Astrocyte of the spinal cord (primary cell): ENCODE measurements at regions not wholly inside any gene's neighbourhood (a gene's known extent, or its start where the extent isn't known, plus 50 kb on each side); places are given as distances from the start of the nearest gene placed in this dataset.

Experiments
- DNase-seq: peaks from one replicate; pipeline ENCODE4 v3.0.0; 2011; ENCODE audit warnings: low read depth, low spot score
- H3K4me3 ChIP-seq: 2 replicates; pipeline ENCODE4 v1.5.1; 2011; ENCODE audit warnings: low read depth, mild to moderate bottlenecking, low read length, moderate library complexity
- CTCF ChIP-seq: IDR thresholded peaks from 2 replicates; pipeline ENCODE4 v1.5.1; 2012; ENCODE audit warnings: low read depth, mild to moderate bottlenecking, low read length, inconsistent platforms
- in situ Hi-C: cut with HindIII; loops from 2 replicates; pipeline ENCODE4 v1.10.0; 2017; ENCODE audit warnings: low sequenced_read_pairs

GRCh38 chr1:58883037-58883887 is 99.4 kb upstream of the JUN start:
- no peak overlapping the region for H3K4me3 ChIP-seq
- peak; percentile 97 for DNase-seq
- no peak for TF ChIP-seq CTCF
- in situ Hi-C loops = no loop called here

DNA sequence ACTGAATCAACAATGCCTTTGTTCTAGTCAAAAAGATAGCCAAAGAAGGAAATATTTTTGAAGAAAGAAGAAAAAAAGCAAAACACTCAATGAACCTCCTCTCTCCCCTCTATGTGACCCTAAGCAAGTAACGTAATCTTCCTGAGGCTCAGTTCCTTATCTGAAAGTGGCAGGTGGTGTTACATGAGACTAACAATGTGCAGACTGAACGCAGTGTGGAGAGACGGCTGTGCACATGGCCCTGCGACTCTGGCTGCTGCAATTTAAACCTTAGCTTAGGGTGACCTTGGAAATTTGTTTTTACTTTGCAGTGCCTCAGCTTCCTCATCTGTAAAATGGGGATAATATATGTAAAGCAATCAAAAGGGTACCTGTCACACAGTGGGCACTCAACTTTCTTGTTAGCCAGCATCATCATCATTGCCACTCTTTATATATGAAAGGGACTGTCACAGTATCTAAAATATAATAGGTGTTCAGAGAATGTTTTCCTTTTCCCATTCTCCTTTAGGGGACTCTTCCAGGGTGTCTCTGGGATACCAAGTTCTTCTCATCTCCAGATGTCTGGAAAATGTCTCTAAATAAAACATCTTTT is 100.1 kb upstream of the JUN start:
- in situ Hi-C loops = no loop called here
- H3K4me3 ChIP-seq = no peak overlapping the region
- TF ChIP-seq CTCF = no peak
- DNase-seq = no peak

DNA sequence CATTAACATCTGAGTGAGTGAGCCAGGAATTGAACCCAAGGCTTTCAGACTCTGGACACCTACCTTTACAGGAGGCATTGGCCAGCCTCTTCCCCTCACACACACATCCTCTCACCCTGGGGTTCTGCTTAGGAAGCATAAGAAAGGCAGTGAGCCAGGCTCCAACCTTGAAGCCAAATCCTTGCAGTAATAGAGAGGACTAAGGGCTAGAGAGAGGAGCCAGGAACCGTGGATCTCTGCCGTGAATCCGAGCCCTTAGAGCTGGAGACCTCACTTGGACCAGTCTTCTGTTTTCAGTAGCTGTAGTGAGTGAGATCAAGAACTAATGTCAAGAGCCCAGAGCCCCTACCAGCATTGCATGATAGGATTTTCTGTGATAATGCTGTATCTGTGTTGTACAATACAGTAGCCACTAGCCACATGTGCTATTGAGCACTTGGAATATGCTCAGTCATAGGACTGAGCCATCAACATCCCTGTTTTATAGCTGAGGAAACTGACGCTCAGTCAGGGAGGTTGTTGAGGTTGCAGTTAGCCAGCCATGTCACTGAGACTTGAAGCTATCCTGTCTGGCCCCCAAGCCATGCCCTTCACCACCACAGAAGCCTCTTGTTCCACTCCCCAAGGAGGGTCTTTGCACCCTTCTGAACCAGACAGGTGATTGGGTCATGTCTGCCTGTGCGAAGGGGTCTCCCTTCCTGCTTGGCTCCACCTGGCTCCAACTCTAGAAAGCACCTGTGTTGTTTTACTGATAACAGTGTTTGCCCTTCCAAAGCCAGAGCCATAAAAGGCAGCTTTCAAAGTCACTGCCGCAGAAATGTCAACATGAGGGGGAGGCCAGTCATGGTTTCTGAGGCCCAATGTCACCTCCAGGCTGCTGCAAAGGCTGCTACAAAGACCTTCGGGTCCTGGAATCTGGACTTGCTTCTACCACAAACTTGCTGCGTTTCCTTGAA is 101.1 kb upstream of the JUN start:
- no peak for TF ChIP-seq CTCF
- in situ Hi-C loops = no loop called here
- DNase-seq = no peak
- H3K4me3 ChIP-seq = no peak overlapping the region

DNA sequence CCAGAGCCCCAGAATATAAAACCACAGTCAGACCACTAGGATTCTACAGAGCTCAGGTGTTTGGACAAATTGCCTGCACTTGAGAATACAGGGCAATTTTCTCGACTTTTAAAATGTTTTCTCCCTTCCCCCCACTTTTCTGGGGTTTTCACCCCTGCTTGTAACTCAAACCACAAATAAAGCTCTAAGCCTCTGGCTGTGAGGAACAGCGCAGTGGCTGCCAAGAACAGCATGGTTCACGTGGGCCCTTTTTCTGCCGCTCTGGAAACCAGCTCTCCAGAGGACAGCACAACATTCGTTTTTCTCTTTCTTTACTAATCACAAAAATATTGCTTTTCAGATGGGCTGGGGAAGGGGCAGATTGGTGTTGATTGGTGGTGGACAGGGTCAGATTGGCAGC is 102.2 kb upstream of the JUN start:
- no peak overlapping the region for H3K4me3 ChIP-seq
- no peak for TF ChIP-seq CTCF
- in situ Hi-C loops = no loop called here
- peak; percentile 80 for DNase-seq

- no peak for DNase-seq
- no peak for TF ChIP-seq CTCF
- in situ Hi-C loops = no loop called here
- H3K4me3 ChIP-seq = no peak overlapping the region
Measured at GRCh38 chr1:58886611-58887010, 102.8 kb upstream of the JUN start.

DNA sequence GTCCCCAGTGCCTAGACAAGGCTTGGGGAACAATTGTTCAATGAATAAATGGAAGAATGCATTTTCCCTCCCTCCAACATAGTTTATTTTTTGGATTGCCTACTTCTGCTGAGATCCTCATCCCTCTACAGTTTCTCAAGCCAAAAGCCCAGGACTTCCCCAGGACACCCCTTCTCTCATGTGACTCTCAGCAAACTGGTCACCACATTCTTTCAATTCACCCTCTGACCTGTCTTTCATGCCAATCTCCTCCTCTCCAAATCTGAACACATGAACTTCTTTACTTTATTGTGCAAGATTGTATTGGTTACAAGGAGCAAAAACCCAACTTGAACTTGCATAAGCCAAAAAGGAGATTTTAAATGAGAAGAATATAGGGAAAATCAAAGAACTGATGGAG is 103.2 kb upstream of the JUN start:
- no peak overlapping the region for H3K4me3 ChIP-seq
- in situ Hi-C loops = no loop called here
- no peak for DNase-seq
- TF ChIP-seq CTCF = no peak
